SH-SY5Y (cell line): ENCODE measurements at regions not wholly inside any gene's neighbourhood (a gene's known extent, or its start where the extent isn't known, plus 50 kb on each side); places are given as distances from the start of the nearest gene placed in this dataset.

Experiments
- GATA2 ChIP-seq: IDR thresholded peaks from 2 replicates; pipeline ENCODE4 v1.6.1; 2011; ENCODE audit warnings: mild to moderate bottlenecking, low read depth, low read length
- GATA3 ChIP-seq: IDR thresholded peaks from 2 replicates; pipeline ENCODE4 v1.6.1; 2011; ENCODE audit warnings: low read depth, mild to moderate bottlenecking, low read length, moderate library complexity

DNA sequence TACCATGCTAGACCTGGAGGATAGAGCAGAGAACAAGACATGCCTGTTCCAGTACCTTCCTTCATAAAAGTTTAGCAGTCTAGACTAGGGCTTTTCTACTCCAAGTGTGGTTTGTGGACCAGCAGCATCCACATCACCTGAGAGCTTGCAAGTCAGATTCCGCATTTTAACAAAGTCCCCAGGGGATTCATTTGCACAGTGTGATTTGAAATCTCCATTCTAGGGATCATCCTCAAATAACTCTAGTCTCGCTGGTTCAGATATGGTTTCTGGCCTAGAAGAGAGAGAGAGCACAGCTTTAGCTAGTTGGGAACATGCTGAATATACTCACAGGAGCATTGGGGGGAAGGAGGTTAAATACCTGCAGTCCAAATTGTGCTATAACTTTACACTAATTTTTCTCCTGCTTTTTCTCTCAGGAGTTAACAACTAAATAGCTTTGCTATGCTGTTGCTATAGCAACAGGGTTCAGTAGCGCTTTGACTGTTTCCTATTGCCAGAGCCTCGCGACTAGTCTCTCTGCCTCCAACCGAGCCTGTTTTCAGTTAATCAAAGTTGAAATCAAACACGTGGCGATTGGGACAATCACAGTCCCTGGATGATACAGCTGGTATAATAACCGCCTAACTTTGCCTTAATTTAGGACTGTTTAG lies 64.0 kb upstream of the RASGRF1 start:
- TF ChIP-seq GATA2 (peak; percentile 76), GATA3 (peak; percentile 56)

DNA sequence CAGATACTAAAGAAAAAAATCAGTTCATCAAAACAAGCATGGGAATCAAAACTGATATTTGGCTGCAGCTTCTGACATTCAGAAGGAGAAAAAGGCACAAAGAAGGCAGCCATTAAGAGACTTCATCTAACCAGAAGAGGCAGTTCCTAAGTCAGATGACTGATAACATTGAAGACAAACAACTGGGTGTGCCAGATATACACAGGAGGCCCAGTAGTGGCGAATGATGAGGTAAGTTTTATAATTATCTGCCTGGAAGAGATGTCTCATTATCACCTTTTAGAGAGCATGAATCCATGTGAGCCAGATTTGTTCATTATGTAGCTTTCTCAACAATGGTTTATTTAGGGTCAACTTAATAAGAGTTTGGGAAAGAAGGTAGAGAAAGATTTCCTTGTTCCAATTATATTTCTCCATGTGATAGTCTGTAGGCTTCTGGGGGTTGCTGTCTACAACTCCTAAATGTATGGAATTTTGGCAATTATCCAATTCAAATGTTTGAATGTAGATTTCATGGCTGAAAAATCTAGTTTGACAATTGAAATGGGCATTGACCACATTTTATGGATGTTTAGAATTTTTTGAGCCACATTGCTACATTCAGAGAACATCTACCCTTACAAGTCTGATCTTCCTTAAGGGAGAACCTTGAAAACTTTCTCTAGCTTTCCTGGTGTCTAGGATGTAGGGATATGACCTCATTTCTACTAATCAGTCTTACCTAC lies 50.4 kb upstream of the RASGRF1 start:
- TF ChIP-seq GATA3 (no peak), GATA2 (no peak)
